NCI-H774 (cell line): ENCODE measurements at regions not wholly inside any gene's neighbourhood (a gene's known extent, or its start where the extent isn't known, plus 50 kb on each side); places are given as distances from the start of the nearest gene placed in this dataset.
"Not testable (repeated sequence)": the region's sequence is repeated elsewhere in the genome, so short reads cannot be mapped to it uniquely, and the experiment has no call there.

ENCODE experiments used
- DNase-seq: peaks from one replicate; lab custom pipeline; 2025; lab: John Stamatoyannopoulos, UW

DNA sequence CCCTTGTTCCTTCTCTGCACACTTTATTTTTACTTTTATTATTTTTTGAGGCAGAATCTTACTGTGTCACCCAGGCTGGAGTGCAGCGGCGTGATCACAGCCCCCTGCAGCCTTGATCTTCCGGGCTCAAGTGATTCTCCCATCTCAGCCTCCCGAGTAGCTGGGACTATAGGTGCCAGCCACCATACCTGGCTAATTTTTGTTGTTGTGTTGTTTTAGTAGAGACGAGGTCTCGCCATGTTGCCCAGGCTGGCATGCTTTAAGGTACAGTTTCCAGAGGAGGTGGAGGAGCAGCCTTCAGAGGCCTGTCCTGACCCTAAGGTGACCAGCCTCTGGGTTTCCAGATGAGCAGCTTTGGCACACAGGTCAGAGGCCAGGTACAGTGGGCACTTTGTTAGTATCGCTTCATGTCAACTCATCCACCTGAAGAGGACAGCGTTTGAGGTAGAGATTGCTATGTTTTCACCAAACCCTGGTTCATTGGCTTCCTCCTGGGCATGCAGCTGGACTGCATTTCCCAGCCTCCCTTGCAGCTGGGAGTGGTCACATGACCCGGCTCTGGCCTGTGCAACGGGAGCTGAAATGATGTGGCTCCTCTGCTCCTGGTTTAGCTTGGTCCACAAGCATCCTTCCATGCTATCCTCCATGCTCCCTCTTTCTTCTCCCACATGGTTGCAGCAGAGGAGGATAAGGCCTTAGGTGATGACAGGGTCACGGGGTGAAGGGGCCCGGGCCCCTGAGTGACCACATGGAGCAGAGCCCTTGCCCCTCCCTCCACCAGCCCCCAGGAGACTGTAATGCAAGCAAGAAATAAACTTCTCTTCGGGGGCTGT is 139.3 kb upstream of the IER5L start:
- DNase-seq = peak; percentile 32

DNA sequence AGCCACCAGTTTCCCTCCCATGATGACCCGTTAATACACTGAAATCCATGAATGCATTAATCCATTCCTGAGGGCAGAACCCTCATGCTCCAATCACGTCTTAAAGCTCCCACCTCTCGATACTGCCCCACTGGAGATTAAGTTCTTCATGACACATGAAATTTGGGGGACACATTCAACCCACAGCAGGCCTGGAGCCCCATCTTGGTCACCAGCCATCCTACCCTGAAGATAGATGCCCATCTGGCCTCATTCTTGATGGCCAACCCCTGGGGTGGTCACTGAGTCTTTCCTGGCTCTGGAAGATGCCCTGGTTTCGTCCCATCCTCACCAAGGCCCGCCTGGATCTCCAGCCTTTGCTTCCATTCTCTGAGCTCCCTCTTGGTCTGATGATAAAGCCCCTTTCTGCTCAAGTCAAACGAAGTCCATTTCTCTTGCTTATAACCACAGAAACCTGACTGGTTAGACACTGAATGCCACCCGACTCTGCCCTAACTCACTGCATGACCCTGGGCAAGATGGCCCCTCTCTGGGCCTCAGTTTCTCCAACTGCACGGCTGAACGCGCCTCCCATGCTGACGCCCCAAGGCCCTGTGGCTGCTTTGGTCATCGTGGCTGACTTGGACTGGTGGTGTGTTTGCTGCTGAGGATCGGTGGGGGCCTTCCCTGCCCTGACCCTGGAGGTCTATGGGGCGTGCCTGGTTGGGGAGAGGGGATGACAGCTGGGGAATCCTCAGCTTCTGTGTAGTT is 138.4 kb upstream of the IER5L start:
- DNase-seq = no peak

- no peak for DNase-seq
Observed at GRCh38 chr9:129313331-129313955, 135.4 kb upstream of the IER5L start.

GRCh38 chr9:129312251-129313122 is 134.4 kb upstream of the IER5L start:
- no peak for DNase-seq

DNA sequence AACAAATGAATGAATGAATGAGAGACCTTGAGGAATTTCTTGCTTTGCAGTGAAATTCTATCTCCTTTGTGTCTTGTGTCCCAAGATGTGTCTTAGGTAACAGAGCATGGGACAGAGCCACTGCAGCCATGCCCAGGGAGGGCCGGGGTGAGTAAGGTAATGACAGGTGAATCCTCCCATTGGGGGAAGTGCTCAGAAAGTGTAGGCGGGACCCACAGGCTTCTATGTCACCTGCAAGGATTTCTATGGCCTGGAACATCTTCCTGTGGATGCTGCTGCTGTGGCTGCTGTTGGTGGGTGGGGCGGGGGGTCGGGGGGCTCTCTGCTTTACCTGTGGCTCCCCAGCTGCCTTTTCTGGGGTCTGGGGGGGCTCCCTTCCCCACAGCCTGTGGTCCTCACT is 133.6 kb upstream of the IER5L start:
- DNase-seq = no peak

DNA sequence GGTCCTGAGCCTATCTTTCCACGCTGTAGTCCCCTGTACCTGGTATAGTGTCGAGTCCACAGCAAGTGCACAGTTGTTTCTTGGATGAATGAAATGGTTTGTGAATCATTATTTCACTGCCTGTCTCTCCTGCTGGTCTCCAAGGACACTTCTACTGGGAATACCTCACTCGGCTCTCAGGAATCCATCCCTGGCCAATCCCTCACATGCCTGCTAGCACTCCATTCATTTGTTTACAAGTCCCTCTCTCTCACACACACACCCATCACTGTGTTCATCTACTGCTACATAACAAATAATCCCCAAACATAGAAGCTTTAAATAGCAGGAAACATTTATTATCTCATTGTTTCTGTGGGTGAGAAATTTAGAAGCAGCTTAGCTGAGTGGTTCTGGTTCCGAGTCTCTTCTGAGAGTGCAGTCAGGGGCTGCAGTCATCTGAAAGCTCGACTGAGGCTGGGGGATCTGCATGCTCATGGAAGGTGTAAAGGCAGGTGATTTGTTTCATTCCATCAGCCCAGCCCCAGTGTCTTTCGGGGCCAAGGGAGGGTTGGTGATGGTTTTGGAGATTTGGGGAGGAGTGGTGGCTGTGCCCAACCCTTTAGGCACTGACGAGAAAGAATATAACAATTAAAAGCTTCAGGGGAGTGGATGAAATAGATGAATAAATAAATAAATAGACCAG is 132.7 kb upstream of the IER5L start:
- no peak for DNase-seq

DNA sequence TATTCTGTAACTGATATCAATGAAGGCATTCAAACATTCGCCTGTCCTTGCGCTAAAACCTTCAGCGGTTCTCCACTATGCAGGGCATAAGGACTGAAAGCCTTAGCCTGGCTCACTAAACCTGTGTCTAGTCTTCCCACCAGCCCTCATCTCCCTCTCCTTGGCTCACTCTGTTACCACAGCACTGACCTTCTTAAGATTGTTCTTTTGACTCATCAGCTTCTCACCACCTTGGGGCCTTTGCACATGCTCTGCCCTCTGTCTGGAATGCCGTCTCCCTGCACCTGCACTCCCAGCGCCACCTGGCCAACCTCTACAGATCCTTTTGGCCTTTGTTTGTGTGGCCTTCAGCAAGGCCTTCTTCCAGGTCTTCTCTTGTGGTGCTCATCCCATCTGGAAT is 131.8 kb upstream of the IER5L start:
- DNase-seq = no peak

DNA sequence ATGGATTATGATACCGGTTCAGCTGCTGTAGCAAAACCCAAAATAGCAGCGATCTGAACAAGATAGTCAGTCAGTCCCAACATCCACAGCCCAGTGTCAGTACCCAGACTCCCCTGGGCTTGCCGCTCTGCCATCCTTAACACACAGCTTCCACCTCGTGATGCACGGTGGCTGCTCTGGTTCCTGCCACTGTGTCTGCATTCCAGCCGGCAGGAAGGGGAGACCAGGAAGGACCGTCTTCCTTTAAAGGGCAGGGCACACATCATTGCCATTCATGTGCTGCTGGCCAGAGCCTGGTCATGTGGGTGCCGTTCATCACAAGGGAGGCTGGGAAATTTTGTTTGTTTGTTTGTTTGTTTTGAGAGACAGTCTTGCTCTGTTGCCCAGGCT is 131.0 kb upstream of the IER5L start:
- no peak for DNase-seq

GRCh38 chr9:129307227-129307970 is 129.3 kb upstream of the IER5L start:
- DNase-seq = no peak

DNA sequence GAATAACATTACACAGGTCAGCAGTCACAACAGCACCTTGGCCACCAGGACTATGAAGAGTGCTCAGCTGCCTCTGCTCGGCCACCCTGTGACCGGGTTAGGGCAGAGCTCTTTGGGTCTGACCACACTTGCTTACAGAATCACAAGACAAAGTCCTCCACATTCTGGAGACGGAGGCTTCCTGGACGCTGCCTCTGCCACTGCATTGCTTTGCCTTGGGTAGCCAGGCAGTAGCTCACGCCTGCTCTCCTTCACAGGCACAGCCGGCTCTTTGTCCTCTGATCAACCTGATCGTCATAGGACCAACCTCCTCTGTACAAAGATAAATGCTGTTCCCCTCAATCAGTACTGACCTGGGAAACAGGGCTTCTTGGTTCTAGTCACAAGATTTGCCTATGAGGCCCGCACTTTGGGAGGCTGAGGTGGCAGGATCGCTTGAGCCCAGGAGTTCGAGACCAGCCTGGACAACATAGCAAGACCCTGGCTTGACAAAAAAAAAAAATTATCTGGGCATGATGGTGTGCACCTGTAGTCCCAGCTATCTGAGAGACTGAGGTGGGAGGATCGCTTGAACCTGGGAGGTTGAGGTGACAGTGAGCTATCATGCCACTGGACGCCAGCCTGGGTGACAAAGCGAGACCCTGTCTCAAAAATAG is 128.4 kb upstream of the IER5L start:
- DNase-seq = no peak

DNA sequence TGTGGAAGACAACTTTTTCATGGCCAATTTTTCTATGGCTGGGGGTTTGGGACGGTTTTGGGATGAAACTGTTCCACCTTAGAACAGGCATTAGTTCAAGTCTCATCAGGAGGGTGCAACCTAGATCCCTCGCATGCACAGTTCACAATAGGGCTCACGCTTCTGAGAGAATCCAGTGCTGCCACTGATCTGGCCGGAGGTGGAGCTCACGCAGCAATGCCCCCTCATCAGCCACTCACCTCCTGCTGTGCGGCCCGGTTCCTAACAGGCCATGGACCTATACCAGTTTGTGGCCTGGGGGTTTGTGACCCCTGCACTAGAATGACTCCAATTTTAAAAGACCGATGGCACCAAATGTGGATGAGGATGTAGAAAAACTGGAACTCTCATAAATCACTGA is 127.2 kb upstream of the IER5L start:
- no peak for DNase-seq

DNA sequence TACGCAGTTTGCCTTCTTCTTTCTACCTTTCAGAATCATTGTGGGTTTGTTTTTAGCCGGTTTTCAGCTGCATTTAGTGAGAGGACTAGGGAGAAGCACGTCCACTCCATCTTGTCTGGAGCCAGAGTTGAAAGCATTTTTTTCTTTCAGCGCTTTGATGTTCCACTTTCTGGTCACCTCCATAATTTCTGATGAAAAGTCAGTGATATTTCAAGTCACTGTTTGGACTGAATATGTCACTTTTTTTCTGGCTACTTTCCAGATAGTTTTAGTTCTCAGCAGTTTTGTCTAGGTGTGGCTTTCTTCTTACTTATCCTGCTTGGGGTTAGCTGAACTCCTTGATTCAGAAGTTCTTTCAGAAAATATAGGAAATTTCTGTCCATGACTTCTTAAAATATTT is 123.9 kb upstream of the IER5L start:
- no peak for DNase-seq

DNA sequence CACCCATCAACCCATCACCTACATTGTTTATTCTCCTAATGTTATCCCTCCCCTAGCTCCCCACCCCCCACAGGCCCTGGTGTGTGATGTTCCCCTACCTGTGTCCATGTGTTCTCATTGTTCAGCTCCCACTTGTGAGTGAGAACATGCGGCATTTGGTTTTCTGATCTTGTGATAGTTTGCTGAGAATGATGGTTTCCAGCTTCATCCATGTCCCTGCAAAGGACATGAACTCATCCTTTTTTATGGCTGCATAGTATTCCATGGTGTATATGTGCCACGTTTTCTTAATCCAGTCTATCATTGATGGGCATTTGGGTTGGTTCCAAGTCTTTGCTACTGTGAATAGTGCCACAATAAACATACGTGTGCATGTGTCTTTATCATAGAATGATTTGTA is 118.1 kb upstream of the IER5L start:
- not testable (repeated sequence) for DNase-seq

- DNase-seq = no peak
Observed at GRCh38 chr9:129291041-129291501, 113.0 kb upstream of the IER5L start.

- no peak for DNase-seq
Observed at GRCh38 chr9:129290606-129291005, 112.5 kb upstream of the IER5L start.

DNA sequence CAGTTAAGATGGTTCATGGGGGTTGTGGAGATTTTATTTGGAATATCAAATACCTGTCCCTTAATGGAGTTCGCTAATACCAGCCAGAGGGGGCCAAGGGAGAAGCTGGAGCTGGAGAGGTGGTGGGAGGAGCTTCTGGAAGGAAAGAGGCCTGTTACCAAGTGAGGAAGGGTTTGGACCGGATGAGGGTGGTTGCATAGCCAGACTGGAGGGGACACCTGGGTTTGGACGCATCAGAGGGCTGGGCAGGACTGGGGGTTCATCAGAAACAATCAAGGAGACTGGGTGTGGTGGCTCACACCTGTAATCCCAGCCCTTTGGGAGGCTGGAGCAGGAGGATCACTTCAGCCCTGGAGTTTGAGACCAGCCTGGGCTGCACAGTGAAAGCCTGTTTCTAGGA is 111.8 kb upstream of the IER5L start:
- DNase-seq = peak; percentile 84

GRCh38 chr9:129289131-129289731 is 111.2 kb upstream of the IER5L start:
- DNase-seq = peak; percentile 95

- DNase-seq = peak; percentile 95
Observed at GRCh38 chr9:129287619-129288305, 109.7 kb upstream of the IER5L start.
